Left forelimb (tissue), 1 donor: ENCODE measurements at regions not wholly inside any gene's neighbourhood (a gene's known extent, or its start where the extent isn't known, plus 50 kb on each side); places are given as distances from the start of the nearest gene placed in this dataset.
"Not testable (repeated sequence)": the region's sequence is repeated elsewhere in the genome, so short reads cannot be mapped to it uniquely, and the experiment has no call there.

Source experiments
- DNase-seq: peaks from one replicate; pipeline ENCODE4 v3.0.0-alpha.2; 2018; ENCODE audit warnings: low spot score

GRCh38 chr1:221994939-221995338 lies 253.1 kb upstream of the DUSP10 start:
- no peak for DNase-seq

GRCh38 chr1:221994274-221994698 lies 252.4 kb upstream of the DUSP10 start:
- no peak for DNase-seq

- no peak for DNase-seq
Measured at GRCh38 chr1:221993444-221993948, 251.6 kb upstream of the DUSP10 start.

GRCh38 chr1:221992427-221992826 lies 250.5 kb upstream of the DUSP10 start:
- DNase-seq = no peak

- DNase-seq = no peak
Measured at GRCh38 chr1:221991221-221991620, 249.3 kb upstream of the DUSP10 start.

GRCh38 chr1:221989741-221990140 lies 247.9 kb upstream of the DUSP10 start:
- no peak for DNase-seq

- no peak for DNase-seq
Measured at GRCh38 chr1:221988829-221989228, 246.9 kb upstream of the DUSP10 start.

- no peak for DNase-seq
Measured at GRCh38 chr1:221987860-221988520, 246.1 kb upstream of the DUSP10 start.

GRCh38 chr1:221983444-221983843 lies 241.6 kb upstream of the DUSP10 start:
- DNase-seq = no peak

- DNase-seq = no peak
Measured at GRCh38 chr1:221981461-221981860, 239.6 kb upstream of the DUSP10 start.

GRCh38 chr1:221979444-221980032 lies 237.6 kb upstream of the DUSP10 start:
- DNase-seq = no peak

GRCh38 chr1:221978631-221979334 lies 236.9 kb upstream of the DUSP10 start:
- not testable (repeated sequence) for DNase-seq

GRCh38 chr1:221973787-221974186 lies 231.9 kb upstream of the DUSP10 start:
- not testable (repeated sequence) for DNase-seq

GRCh38 chr1:221972276-221973235 lies 230.7 kb upstream of the DUSP10 start:
- DNase-seq = no peak

- DNase-seq = not testable (repeated sequence)
Measured at GRCh38 chr1:221971035-221971434, 229.1 kb upstream of the DUSP10 start.

- not testable (repeated sequence) for DNase-seq
Measured at GRCh38 chr1:221969298-221969858, 227.5 kb upstream of the DUSP10 start.

- DNase-seq = not testable (repeated sequence)
Measured at GRCh38 chr1:221967538-221967937, 225.6 kb upstream of the DUSP10 start.

GRCh38 chr1:221966888-221967287 lies 225.0 kb upstream of the DUSP10 start:
- not testable (repeated sequence) for DNase-seq

- DNase-seq = not testable (repeated sequence)
Measured at GRCh38 chr1:221965891-221966290, 224.0 kb upstream of the DUSP10 start.

GRCh38 chr1:221965252-221965651 lies 223.4 kb upstream of the DUSP10 start:
- no peak for DNase-seq

- no peak for DNase-seq
Measured at GRCh38 chr1:221963742-221964141, 221.9 kb upstream of the DUSP10 start.
